ENCODE measurements at regions not wholly inside any gene's neighbourhood (a gene's known extent, or its start where the extent isn't known, plus 50 kb on each side); places are given as distances from the start of the nearest gene placed in this dataset.

DNA sequence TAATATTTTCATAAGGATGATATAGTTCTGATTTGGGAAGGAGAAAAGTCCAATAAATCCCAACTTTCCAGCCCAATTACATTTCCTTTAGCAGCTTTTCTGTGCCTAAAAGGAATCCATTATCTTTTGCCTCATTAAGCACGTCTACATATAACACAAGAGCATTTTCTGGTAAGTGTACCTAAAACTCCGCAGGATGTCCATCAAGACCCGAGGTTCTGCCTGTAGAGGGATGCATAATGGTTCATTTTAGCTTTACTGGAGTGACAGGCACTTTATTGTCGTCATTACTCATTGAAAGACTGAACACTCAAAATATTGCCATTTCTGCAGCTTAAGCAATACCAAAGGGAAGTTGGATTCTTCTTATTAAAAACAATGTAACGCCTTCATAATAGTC is 669.0 kb downstream of the PRELID2 start:
- Histone ChIP-seq H3K4me3 (ENCODE audit: low read depth in 2 of 2, low read length in 2 of 2) (no peak overlapping the region), H3K36me3 (ENCODE audit: control insufficient read depth, insufficient read depth, low read length) (no peaks in the 10 kb centered on the region), H3K9me3 (ENCODE audit: control insufficient read depth, insufficient read depth, low read depth, low read length) (no peaks in the 10 kb centered on the region), H3K27me3 (ENCODE audit: control insufficient read depth, insufficient read depth, low read length) (no peaks in the 10 kb centered on the region), H3K27ac (ENCODE audit: low read length) (no peak overlapping the region), H3K4me1 (ENCODE audit: control insufficient read depth, insufficient read depth, low read length) (no peaks in the 10 kb centered on the region)
- no TSS peak for BruUV-seq (replicated peaks)
- TF ChIP-seq, protein P1, sequence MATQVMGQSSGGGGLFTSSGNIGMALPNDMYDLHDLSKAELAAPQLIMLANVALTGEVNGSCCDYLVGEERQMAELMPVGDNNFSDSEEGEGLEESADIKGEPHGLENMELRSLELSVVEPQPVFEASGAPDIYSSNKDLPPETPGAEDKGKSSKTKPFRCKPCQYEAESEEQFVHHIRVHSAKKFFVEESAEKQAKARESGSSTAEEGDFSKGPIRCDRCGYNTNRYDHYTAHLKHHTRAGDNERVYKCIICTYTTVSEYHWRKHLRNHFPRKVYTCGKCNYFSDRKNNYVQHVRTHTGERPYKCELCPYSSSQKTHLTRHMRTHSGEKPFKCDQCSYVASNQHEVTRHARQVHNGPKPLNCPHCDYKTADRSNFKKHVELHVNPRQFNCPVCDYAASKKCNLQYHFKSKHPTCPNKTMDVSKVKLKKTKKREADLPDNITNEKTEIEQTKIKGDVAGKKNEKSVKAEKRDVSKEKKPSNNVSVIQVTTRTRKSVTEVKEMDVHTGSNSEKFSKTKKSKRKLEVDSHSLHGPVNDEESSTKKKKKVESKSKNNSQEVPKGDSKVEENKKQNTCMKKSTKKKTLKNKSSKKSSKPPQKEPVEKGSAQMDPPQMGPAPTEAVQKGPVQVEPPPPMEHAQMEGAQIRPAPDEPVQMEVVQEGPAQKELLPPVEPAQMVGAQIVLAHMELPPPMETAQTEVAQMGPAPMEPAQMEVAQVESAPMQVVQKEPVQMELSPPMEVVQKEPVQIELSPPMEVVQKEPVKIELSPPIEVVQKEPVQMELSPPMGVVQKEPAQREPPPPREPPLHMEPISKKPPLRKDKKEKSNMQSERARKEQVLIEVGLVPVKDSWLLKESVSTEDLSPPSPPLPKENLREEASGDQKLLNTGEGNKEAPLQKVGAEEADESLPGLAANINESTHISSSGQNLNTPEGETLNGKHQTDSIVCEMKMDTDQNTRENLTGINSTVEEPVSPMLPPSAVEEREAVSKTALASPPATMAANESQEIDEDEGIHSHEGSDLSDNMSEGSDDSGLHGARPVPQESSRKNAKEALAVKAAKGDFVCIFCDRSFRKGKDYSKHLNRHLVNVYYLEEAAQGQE (IDR thresholded peaks at IDR 0.05; ENCODE audit: insufficient read depth in 1 of 2, low read depth in 2 of 2, low read length in 1 of 2): no peak
- TF ChIP-seq TCF7L2 (IDR thresholded peaks at IDR 0.05; ENCODE audit: low read depth, low read length): no peak
- TF ChIP-seq, protein P2, sequence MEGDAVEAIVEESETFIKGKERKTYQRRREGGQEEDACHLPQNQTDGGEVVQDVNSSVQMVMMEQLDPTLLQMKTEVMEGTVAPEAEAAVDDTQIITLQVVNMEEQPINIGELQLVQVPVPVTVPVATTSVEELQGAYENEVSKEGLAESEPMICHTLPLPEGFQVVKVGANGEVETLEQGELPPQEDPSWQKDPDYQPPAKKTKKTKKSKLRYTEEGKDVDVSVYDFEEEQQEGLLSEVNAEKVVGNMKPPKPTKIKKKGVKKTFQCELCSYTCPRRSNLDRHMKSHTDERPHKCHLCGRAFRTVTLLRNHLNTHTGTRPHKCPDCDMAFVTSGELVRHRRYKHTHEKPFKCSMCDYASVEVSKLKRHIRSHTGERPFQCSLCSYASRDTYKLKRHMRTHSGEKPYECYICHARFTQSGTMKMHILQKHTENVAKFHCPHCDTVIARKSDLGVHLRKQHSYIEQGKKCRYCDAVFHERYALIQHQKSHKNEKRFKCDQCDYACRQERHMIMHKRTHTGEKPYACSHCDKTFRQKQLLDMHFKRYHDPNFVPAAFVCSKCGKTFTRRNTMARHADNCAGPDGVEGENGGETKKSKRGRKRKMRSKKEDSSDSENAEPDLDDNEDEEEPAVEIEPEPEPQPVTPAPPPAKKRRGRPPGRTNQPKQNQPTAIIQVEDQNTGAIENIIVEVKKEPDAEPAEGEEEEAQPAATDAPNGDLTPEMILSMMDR (IDR thresholded peaks at IDR 0.05): no peak
- TF ChIP-seq POLR2AphosphoS5 (IDR thresholded peaks at IDR 0.05; ENCODE audit: low read depth, low read length): no peak
- TF ChIP-seq SIN3A (IDR thresholded peaks at IDR 0.05; ENCODE audit: borderline replicate concordance, insufficient read depth, low read depth, low read length): no peak
- in situ Hi-C loops (cut with HindIII; ENCODE audit: low pct_unique_long_range_greater_than_20kb, low sequenced_read_pairs) (no loop called here), intact Hi-C loops (cut with micrococcal nuclease; ENCODE audit: unreplicated experiment) (no loop called here)
- ATAC-seq: no peak
- POLR2A ChIA-PET: no interaction called here
- CTCF ChIA-PET: no interaction called here
- DNase-seq (ENCODE audit: low read depth, low spot score): no peak

DNA sequence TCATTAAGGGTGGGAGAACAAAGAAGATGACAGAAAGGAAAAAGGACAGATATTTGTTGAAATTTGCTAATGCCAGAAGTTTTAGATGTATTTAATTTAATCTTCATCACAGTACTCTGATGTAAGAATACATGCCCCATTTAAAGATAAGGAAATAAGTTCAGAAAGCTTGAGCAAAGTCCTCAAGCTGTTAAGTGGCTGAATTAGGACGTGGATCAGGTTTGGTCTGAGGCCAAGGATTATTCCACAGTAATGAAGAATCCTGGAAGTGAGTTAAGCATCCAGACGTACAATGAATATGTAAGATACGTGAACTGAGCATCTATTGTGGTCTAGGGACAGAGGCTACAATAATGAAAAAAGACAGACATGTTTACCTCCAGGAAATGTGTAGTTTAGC is 671.3 kb downstream of the PRELID2 start:
- BruUV-seq (replicated peaks): no TSS peak
- Histone ChIP-seq H3K4me3 (ENCODE audit: low read depth in 2 of 2, low read length in 2 of 2) (no peak overlapping the region), H3K27me3 (ENCODE audit: control insufficient read depth, insufficient read depth, low read length) (no peaks in the 10 kb centered on the region), H3K4me1 (ENCODE audit: control insufficient read depth, insufficient read depth, low read length) (no peaks in the 10 kb centered on the region), H3K27ac (ENCODE audit: low read length) (no peak overlapping the region), H3K9me3 (ENCODE audit: control insufficient read depth, insufficient read depth, low read depth, low read length) (no peaks in the 10 kb centered on the region), H3K36me3 (ENCODE audit: control insufficient read depth, insufficient read depth, low read length) (no peaks in the 10 kb centered on the region)
- no peak for DNase-seq (ENCODE audit: low read depth, low spot score)
- POLR2A ChIA-PET: no interaction called here
- in situ Hi-C loops (cut with HindIII; ENCODE audit: low pct_unique_long_range_greater_than_20kb, low sequenced_read_pairs) (no loop called here), intact Hi-C loops (cut with micrococcal nuclease; ENCODE audit: unreplicated experiment) (no loop called here)
- ATAC-seq: no peak
- TF ChIP-seq SIN3A (IDR thresholded peaks at IDR 0.05; ENCODE audit: borderline replicate concordance, insufficient read depth, low read depth, low read length) (no peak), POLR2AphosphoS5 (IDR thresholded peaks at IDR 0.05; ENCODE audit: low read depth, low read length) (no peak), TCF7L2 (IDR thresholded peaks at IDR 0.05; ENCODE audit: low read depth, low read length) (no peak)
- TF ChIP-seq, protein P1 (IDR thresholded peaks at IDR 0.05; ENCODE audit: insufficient read depth in 1 of 2, low read depth in 2 of 2, low read length in 1 of 2): no peak
- TF ChIP-seq, protein P2 (IDR thresholded peaks at IDR 0.05): no peak
- CTCF ChIA-PET: no interaction called here
